T-helper 17 cell (primary cell): ENCODE measurements at regions not wholly inside any gene's neighbourhood (a gene's known extent, or its start where the extent isn't known, plus 50 kb on each side); places are given as distances from the start of the nearest gene placed in this dataset.
A peak's percentile ranks its signal among the peaks of the same experiment; 100 is the strongest.

Source experiments
- ATAC-seq: fragments of 150-1000 bp; cut with Tn5 transposase; 2 replicates; pipeline ENCODE4 v1.10.0; 2021; ENCODE audit warnings: mild to moderate bottlenecking, moderate library complexity
- DNase-seq, 3 donors: peaks; one replicate each; pipeline versions ENCODE4 v3.0.0 to v3.0.0-alpha.2; 2020 to 2021
- H3K9me3 ChIP-seq: one replicate; pipeline ENCODE4 v1.7.0; 2013; ENCODE audit warnings: low read length, mild to moderate bottlenecking; ENCODE audit not compliant: control insufficient read depth, poor library complexity, severe bottlenecking
- H3K27ac Mint-ChIP-seq: one replicate; pipeline ENCODE4 v1.8.0; 2022; ENCODE audit warnings: mild to moderate bottlenecking, moderate library complexity, mixed read lengths
- H3K27me3 Mint-ChIP-seq: one replicate; pipeline ENCODE4 v1.8.0; 2022; ENCODE audit warnings: mixed read lengths
- H3K36me3 Mint-ChIP-seq: one replicate; pipeline ENCODE4 v1.8.0; 2022; ENCODE audit warnings: low read depth, mixed read lengths
- H3K4me1 Mint-ChIP-seq: one replicate; pipeline ENCODE4 v1.8.0; 2022; ENCODE audit warnings: mild to moderate bottlenecking, mixed read lengths
- H3K4me3 Mint-ChIP-seq: one replicate; pipeline ENCODE4 v1.8.0; 2022; ENCODE audit warnings: mild to moderate bottlenecking, moderate library complexity, mixed read lengths

GRCh38 chr11:104432981-104433380, 269.0 kb upstream of the PDGFD start:
- H3K9me3 ChIP-seq = no peaks in the 10 kb centered on the region
- no peaks in the 10 kb centered on the region for H3K4me1 Mint-ChIP-seq
- H3K27ac Mint-ChIP-seq = no peak overlapping the region
- no peak overlapping the region for H3K4me3 Mint-ChIP-seq
- H3K27me3 Mint-ChIP-seq = peaks cover 18% of the 10 kb centered on the region
- ATAC-seq (no peak), DNase-seq (no peak)
- H3K36me3 Mint-ChIP-seq = no peaks in the 10 kb centered on the region

- H3K27me3 Mint-ChIP-seq = peaks cover 18% of the 10 kb centered on the region
- H3K27ac Mint-ChIP-seq = no peak overlapping the region
- no peaks in the 10 kb centered on the region for H3K4me1 Mint-ChIP-seq
- no peaks in the 10 kb centered on the region for H3K36me3 Mint-ChIP-seq
- H3K9me3 ChIP-seq = no peaks in the 10 kb centered on the region
- DNase-seq (no peak), ATAC-seq (no peak)
- no peak overlapping the region for H3K4me3 Mint-ChIP-seq
Measured at GRCh38 chr11:104432526-104432925, 268.6 kb upstream of the PDGFD start.

- H3K36me3 Mint-ChIP-seq = no peaks in the 10 kb centered on the region
- ATAC-seq (no peak), DNase-seq (no peak)
- H3K4me3 Mint-ChIP-seq = no peak overlapping the region
- H3K27me3 Mint-ChIP-seq = no peaks in the 10 kb centered on the region
- no peak overlapping the region for H3K27ac Mint-ChIP-seq
- H3K4me1 Mint-ChIP-seq = no peaks in the 10 kb centered on the region
- no peaks in the 10 kb centered on the region for H3K9me3 ChIP-seq
Measured at GRCh38 chr11:104422324-104422944, 258.5 kb upstream of the PDGFD start.

- ATAC-seq (no peak), DNase-seq (no peak)
- Mint-ChIP-seq H3K27me3 (peaks cover 5% of the 10 kb centered on the region), H3K4me1 (no peaks in the 10 kb centered on the region), H3K27ac (no peak overlapping the region), H3K4me3 (no peak overlapping the region), H3K36me3 (no peaks in the 10 kb centered on the region)
- H3K9me3 ChIP-seq = no peaks in the 10 kb centered on the region
Measured at GRCh38 chr11:104410336-104410735, 246.4 kb upstream of the PDGFD start.

- DNase-seq = no peak
- ATAC-seq = no peak
- Mint-ChIP-seq H3K36me3 (no peaks in the 10 kb centered on the region), H3K4me3 (no peak overlapping the region), H3K27me3 (peaks cover 5% of the 10 kb centered on the region), H3K4me1 (no peaks in the 10 kb centered on the region), H3K27ac (no peak overlapping the region)
- H3K9me3 ChIP-seq = no peaks in the 10 kb centered on the region
Measured at GRCh38 chr11:104408630-104409029, 244.7 kb upstream of the PDGFD start.

GRCh38 chr11:104405277-104405676, 241.3 kb upstream of the PDGFD start:
- Mint-ChIP-seq H3K27me3 (peaks cover 5% of the 10 kb centered on the region), H3K4me3 (no peak overlapping the region), H3K36me3 (no peaks in the 10 kb centered on the region), H3K27ac (no peak overlapping the region), H3K4me1 (no peaks in the 10 kb centered on the region)
- ATAC-seq (no peak), DNase-seq (no peak)
- no peaks in the 10 kb centered on the region for H3K9me3 ChIP-seq

GRCh38 chr11:104404231-104405175, 240.6 kb upstream of the PDGFD start:
- no peaks in the 10 kb centered on the region for H3K36me3 Mint-ChIP-seq
- ATAC-seq (no peak), DNase-seq (no peak)
- no peaks in the 10 kb centered on the region for H3K9me3 ChIP-seq
- H3K4me3 Mint-ChIP-seq = no peak overlapping the region
- H3K4me1 Mint-ChIP-seq = no peaks in the 10 kb centered on the region
- H3K27me3 Mint-ChIP-seq = peaks cover 5% of the 10 kb centered on the region
- no peak overlapping the region for H3K27ac Mint-ChIP-seq

GRCh38 chr11:104402812-104403521, 239.0 kb upstream of the PDGFD start:
- Mint-ChIP-seq H3K36me3 (no peaks in the 10 kb centered on the region), H3K27me3 (peaks cover 5% of the 10 kb centered on the region), H3K4me1 (no peaks in the 10 kb centered on the region), H3K27ac (no peak overlapping the region), H3K4me3 (no peak overlapping the region)
- ATAC-seq (no peak), DNase-seq (no peak)
- H3K9me3 ChIP-seq = no peaks in the 10 kb centered on the region

- H3K4me3 Mint-ChIP-seq = no peak overlapping the region
- DNase-seq (no peak), ATAC-seq (no peak)
- H3K27ac Mint-ChIP-seq = no peak overlapping the region
- H3K4me1 Mint-ChIP-seq = no peaks in the 10 kb centered on the region
- H3K27me3 Mint-ChIP-seq = peaks cover 29% of the 10 kb centered on the region
- no peaks in the 10 kb centered on the region for H3K9me3 ChIP-seq
- H3K36me3 Mint-ChIP-seq = no peaks in the 10 kb centered on the region
Measured at GRCh38 chr11:104394508-104394907, 230.6 kb upstream of the PDGFD start.

GRCh38 chr11:104390651-104391050, 226.7 kb upstream of the PDGFD start:
- H3K9me3 ChIP-seq = no peaks in the 10 kb centered on the region
- H3K36me3 Mint-ChIP-seq = no peaks in the 10 kb centered on the region
- ATAC-seq (no peak), DNase-seq (no peak)
- H3K4me3 Mint-ChIP-seq = no peak overlapping the region
- H3K4me1 Mint-ChIP-seq = no peaks in the 10 kb centered on the region
- H3K27ac Mint-ChIP-seq = no peak overlapping the region
- peaks cover 39% of the 10 kb centered on the region for H3K27me3 Mint-ChIP-seq

GRCh38 chr11:104385884-104386283, 221.9 kb upstream of the PDGFD start:
- no peaks in the 10 kb centered on the region for H3K9me3 ChIP-seq
- Mint-ChIP-seq H3K4me3 (no peak overlapping the region), H3K27ac (no peak overlapping the region), H3K27me3 (peaks cover 30% of the 10 kb centered on the region), H3K4me1 (no peaks in the 10 kb centered on the region), H3K36me3 (no peaks in the 10 kb centered on the region)
- no peak for DNase-seq
- ATAC-seq = no peak

- H3K4me3 Mint-ChIP-seq = no peak overlapping the region
- H3K27me3 Mint-ChIP-seq = peaks cover 7% of the 10 kb centered on the region
- ATAC-seq = no peak
- no peaks in the 10 kb centered on the region for H3K9me3 ChIP-seq
- H3K4me1 Mint-ChIP-seq = no peaks in the 10 kb centered on the region
- no peak overlapping the region for H3K27ac Mint-ChIP-seq
- DNase-seq = no peak
- H3K36me3 Mint-ChIP-seq = no peaks in the 10 kb centered on the region
Measured at GRCh38 chr11:104380358-104380757, 216.4 kb upstream of the PDGFD start.

GRCh38 chr11:104372111-104372510, 208.2 kb upstream of the PDGFD start:
- Mint-ChIP-seq H3K4me1 (no peaks in the 10 kb centered on the region), H3K36me3 (no peaks in the 10 kb centered on the region), H3K27me3 (peaks cover 12% of the 10 kb centered on the region), H3K27ac (peak overlapping the region; percentile 24), H3K4me3 (no peak overlapping the region)
- no peak for DNase-seq
- no peak for ATAC-seq
- no peaks in the 10 kb centered on the region for H3K9me3 ChIP-seq
